CD4-positive, CD25-positive, alpha-beta regulatory T cell (primary cell): ENCODE measurements at regions not wholly inside any gene's neighbourhood (a gene's known extent, or its start where the extent isn't known, plus 50 kb on each side); places are given as distances from the start of the nearest gene placed in this dataset.

Source experiments
- ATAC-seq, 2 donors: fragments of 150-1000 bp; cut with Tn5 transposase; one replicate each; pipeline ENCODE4 v1.10.0; 2021; ENCODE audit warnings: low read depth in 2 of 2, moderate number of reproducible peaks in 2 of 2, moderate library complexity in 1 of 2
- DNase-seq, 3 donors: peaks; one replicate each; pipeline versions ENCODE4 v3.0.0 to v3.0.0-alpha.2; 2012 to 2022; ENCODE audit warnings: mixed read lengths in 1 of 3
- H3K27ac ChIP-seq: one replicate; pipeline ENCODE4 v1.7.0; 2013; ENCODE audit warnings: mild to moderate bottlenecking, low read length; ENCODE audit not compliant: insufficient read depth, poor library complexity, severe bottlenecking
- H3K27me3 ChIP-seq: one replicate; pipeline ENCODE4 v1.7.0; 2013; ENCODE audit warnings: low read length; ENCODE audit not compliant: control insufficient read depth, insufficient read depth
- H3K36me3 ChIP-seq: one replicate; pipeline ENCODE4 v1.7.0; 2013; ENCODE audit warnings: mild to moderate bottlenecking, low read length, moderate library complexity; ENCODE audit not compliant: control insufficient read depth, insufficient read depth
- H3K4me1 ChIP-seq: 2 replicates; pipeline ENCODE4 v1.7.0; 2013; ENCODE audit warnings: mild to moderate bottlenecking, low read length; ENCODE audit not compliant: insufficient read depth, control insufficient read depth, poor library complexity, severe bottlenecking
- H3K4me3 ChIP-seq: one replicate; pipeline ENCODE4 v1.7.0; 2013; ENCODE audit warnings: low read depth, mild to moderate bottlenecking, low read length, moderate library complexity
- H3K9me3 ChIP-seq, 2 experiments: 1 replicate in 1 of 2; 2 replicates in 1 of 2; pipeline ENCODE4 v1.7.0; 2013; ENCODE audit warnings: low read length in 2 of 2, mild to moderate bottlenecking in 1 of 2, moderate library complexity in 1 of 2; ENCODE audit not compliant: control insufficient read depth in 2 of 2
- H3K27ac Mint-ChIP-seq, 3 donors: one replicate each; pipeline ENCODE4 v1.8.0; 2020 to 2022; ENCODE audit warnings: mild to moderate bottlenecking in 3 of 3, mixed read lengths in 3 of 3, moderate library complexity in 2 of 3
- H3K27me3 Mint-ChIP-seq: one replicate; pipeline ENCODE4 v1.8.0; 2022; ENCODE audit warnings: mild to moderate bottlenecking, mixed read lengths
- H3K36me3 Mint-ChIP-seq: one replicate; pipeline ENCODE4 v1.8.0; 2020; ENCODE audit warnings: mixed read lengths
- H3K4me1 Mint-ChIP-seq, 4 donors: one replicate each; pipeline ENCODE4 v1.8.0; 2020 to 2022; ENCODE audit warnings: mixed read lengths in 4 of 4, mild to moderate bottlenecking in 1 of 4
- H3K4me3 Mint-ChIP-seq, 4 donors: one replicate each; pipeline ENCODE4 v1.8.0; 2020 to 2022; ENCODE audit warnings: mild to moderate bottlenecking in 4 of 4, mixed read lengths in 4 of 4, moderate library complexity in 3 of 4
- H3K9me3 Mint-ChIP-seq, 7 donors: one replicate each; pipeline ENCODE4 v1.8.0; 2020 to 2022; ENCODE audit warnings: mixed read lengths in 7 of 7, mild to moderate bottlenecking in 3 of 7, moderate library complexity in 2 of 7

GRCh38 chr14:76954394-76955190 lies 73.9 kb downstream of the IRF2BPL start:
- no peak overlapping the region for H3K4me3 Mint-ChIP-seq
- H3K27ac Mint-ChIP-seq, result peak overlapping the region; percentile 87 to 99 (median 99)
- no peaks in the 10 kb centered on the region for H3K27me3 ChIP-seq
- H3K4me1 Mint-ChIP-seq, result peaks cover 6 to 69% (median 21%) of the 10 kb centered on the region in 4 donors
- no peaks in the 10 kb centered on the region for H3K36me3 Mint-ChIP-seq
- DNase-seq (no peak), ATAC-seq (no peak)
- H3K27me3 Mint-ChIP-seq, result no peaks in the 10 kb centered on the region
- no peaks in the 10 kb centered on the region for H3K36me3 ChIP-seq
- H3K9me3 Mint-ChIP-seq, result peaks cover 0 to 2% (median 0%) of the 10 kb centered on the region in 7 donors
- no peak overlapping the region for H3K4me3 ChIP-seq
- no peaks in the 10 kb centered on the region for H3K9me3 ChIP-seq
- H3K27ac ChIP-seq, result peak overlapping the region; percentile 18
- peaks cover 55% of the 10 kb centered on the region for H3K4me1 ChIP-seq

- ATAC-seq, result no peak
These were observed 75.1 kb downstream of the IRF2BPL start for GRCh38 chr14:76953311-76953945.

GRCh38 chr14:76951166-76951565 lies 77.3 kb downstream of the IRF2BPL start:
- Mint-ChIP-seq H3K4me3 (no peak overlapping the region), H3K9me3 (peaks cover 0 to 2% (median 0%) of the 10 kb centered on the region in 7 donors), H3K4me1 (peaks cover 11 to 61% (median 23%) of the 10 kb centered on the region in 4 donors), H3K27ac (peak overlapping the region in 1 of 3 donors; percentile 20), H3K36me3 (no peaks in the 10 kb centered on the region), H3K27me3 (no peaks in the 10 kb centered on the region)
- Histone ChIP-seq H3K4me1 (peaks cover 48% of the 10 kb centered on the region), H3K27ac (no peak overlapping the region), H3K9me3 (no peaks in the 10 kb centered on the region), H3K36me3 (no peaks in the 10 kb centered on the region), H3K27me3 (no peaks in the 10 kb centered on the region), H3K4me3 (no peak overlapping the region)
- DNase-seq, result no peak
- no peak for ATAC-seq

More at GRCh38 chr14:76953311-76953945, 75.1 kb downstream of the IRF2BPL start:
- peak overlapping the region; percentile 51 for H3K27ac ChIP-seq
- H3K4me3 ChIP-seq, result no peak overlapping the region
- H3K4me3 Mint-ChIP-seq, result peak overlapping the region in 2 of 4 donors; percentile 45 to 55
- no peaks in the 10 kb centered on the region for H3K27me3 Mint-ChIP-seq
- H3K4me1 Mint-ChIP-seq, result peaks cover 6 to 63% (median 18%) of the 10 kb centered on the region in 4 donors
- H3K27ac Mint-ChIP-seq, result peak overlapping the region; percentile 64 to 92 (median 84)
- peaks cover 51% of the 10 kb centered on the region for H3K4me1 ChIP-seq
- peaks cover 0 to 2% (median 0%) of the 10 kb centered on the region in 7 donors for H3K9me3 Mint-ChIP-seq
- no peaks in the 10 kb centered on the region for H3K36me3 Mint-ChIP-seq
- H3K27me3 ChIP-seq, result no peaks in the 10 kb centered on the region
- DNase-seq, result peak in 2 of 3 donors; percentile 31 to 76
- H3K36me3 ChIP-seq, result no peaks in the 10 kb centered on the region
- no peaks in the 10 kb centered on the region for H3K9me3 ChIP-seq

GRCh38 chr14:76950055-76951020 lies 78.2 kb downstream of the IRF2BPL start:
- no peak for DNase-seq
- H3K4me3 ChIP-seq, result no peak overlapping the region
- peaks cover 40% of the 10 kb centered on the region for H3K4me1 ChIP-seq
- Mint-ChIP-seq H3K9me3 (no peaks in the 10 kb centered on the region), H3K36me3 (no peaks in the 10 kb centered on the region), H3K4me3 (peak overlapping the region in 1 of 4 donors; percentile 16), H3K4me1 (peaks cover 4 to 52% (median 15%) of the 10 kb centered on the region in 4 donors), H3K27me3 (no peaks in the 10 kb centered on the region), H3K27ac (no peak overlapping the region)
- no peaks in the 10 kb centered on the region for H3K9me3 ChIP-seq
- no peaks in the 10 kb centered on the region for H3K27me3 ChIP-seq
- H3K36me3 ChIP-seq, result no peaks in the 10 kb centered on the region
- no peak overlapping the region for H3K27ac ChIP-seq
- ATAC-seq, result no peak

- H3K4me1 ChIP-seq, result peaks cover 27% of the 10 kb centered on the region
- no peaks in the 10 kb centered on the region for H3K27me3 Mint-ChIP-seq
- no peaks in the 10 kb centered on the region for H3K9me3 Mint-ChIP-seq
- H3K36me3 ChIP-seq, result no peaks in the 10 kb centered on the region
- H3K27ac ChIP-seq, result no peak overlapping the region
- no peaks in the 10 kb centered on the region for H3K27me3 ChIP-seq
- peaks cover 4 to 42% (median 13%) of the 10 kb centered on the region in 4 donors for H3K4me1 Mint-ChIP-seq
- no peak overlapping the region for H3K4me3 Mint-ChIP-seq
- DNase-seq (no peak), ATAC-seq (no peak)
- no peak overlapping the region for H3K4me3 ChIP-seq
- H3K9me3 ChIP-seq, result no peaks in the 10 kb centered on the region
- no peaks in the 10 kb centered on the region for H3K36me3 Mint-ChIP-seq
- H3K27ac Mint-ChIP-seq, result no peak overlapping the region
These were observed 79.5 kb downstream of the IRF2BPL start for GRCh38 chr14:76948976-76949375.

DNA sequence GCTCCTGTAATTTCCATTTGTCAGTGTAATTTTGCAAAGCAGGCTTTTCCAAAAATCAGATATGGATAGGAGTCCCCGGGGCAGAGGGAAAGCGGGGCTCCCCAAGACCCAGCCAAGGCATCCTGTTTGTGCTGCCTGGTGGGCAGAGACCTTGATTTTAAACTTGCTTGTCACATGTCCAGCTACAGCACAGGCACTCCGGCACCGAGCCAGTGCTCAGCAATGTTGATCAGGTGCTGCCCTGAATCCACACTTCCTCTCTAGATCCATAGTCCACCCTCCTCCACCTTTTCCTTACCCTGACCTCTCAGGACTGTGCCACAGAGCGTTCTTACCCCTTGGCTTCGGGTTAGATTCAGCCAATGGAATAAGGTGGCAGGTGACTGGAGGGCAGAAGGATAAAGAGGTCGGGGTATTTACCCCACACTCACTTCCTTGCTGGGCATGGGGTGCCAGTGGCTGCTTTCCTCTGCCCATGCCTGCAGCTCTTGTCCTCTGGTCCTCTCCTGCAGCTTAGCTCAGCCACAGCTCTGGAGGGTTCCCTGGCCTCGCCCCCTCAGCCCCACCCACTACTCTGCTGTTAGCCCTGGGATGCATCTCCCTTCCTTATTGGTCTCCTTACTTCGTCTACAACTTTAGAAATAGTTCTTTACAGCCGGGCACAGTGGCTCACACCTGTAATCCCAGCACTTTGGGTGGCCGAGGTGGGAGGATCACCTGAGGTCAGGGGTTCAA lies 80.1 kb downstream of the IRF2BPL start:
- peaks cover 21% of the 10 kb centered on the region for H3K4me1 ChIP-seq
- no peak for ATAC-seq
- DNase-seq, result no peak
- H3K27me3 Mint-ChIP-seq, result no peaks in the 10 kb centered on the region
- no peaks in the 10 kb centered on the region for H3K27me3 ChIP-seq
- peaks cover 4 to 37% (median 13%) of the 10 kb centered on the region in 4 donors for H3K4me1 Mint-ChIP-seq
- H3K9me3 Mint-ChIP-seq, result no peaks in the 10 kb centered on the region
- no peak overlapping the region for H3K4me3 ChIP-seq
- no peak overlapping the region for H3K27ac ChIP-seq
- no peak overlapping the region for H3K4me3 Mint-ChIP-seq
- no peaks in the 10 kb centered on the region for H3K36me3 Mint-ChIP-seq
- H3K9me3 ChIP-seq, result no peaks in the 10 kb centered on the region
- no peak overlapping the region for H3K27ac Mint-ChIP-seq
- no peaks in the 10 kb centered on the region for H3K36me3 ChIP-seq

DNA sequence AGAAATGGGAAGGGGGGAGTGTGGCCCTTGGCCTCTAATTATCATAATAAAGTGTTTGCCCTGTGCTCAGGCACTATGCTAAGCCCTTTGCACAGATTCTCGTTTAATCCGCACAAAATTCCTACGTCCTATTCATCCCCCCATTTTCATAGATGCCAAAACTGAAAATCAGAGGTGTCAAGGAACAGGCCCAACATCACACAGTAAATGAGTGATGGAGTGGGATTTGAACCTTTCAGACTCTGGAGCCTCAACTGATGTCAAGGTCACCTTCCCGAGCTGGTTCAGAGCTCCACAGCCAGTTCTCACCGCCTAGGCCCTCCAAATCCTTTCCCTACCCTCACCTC lies 80.7 kb downstream of the IRF2BPL start:
- H3K4me1 Mint-ChIP-seq, result peaks cover 4 to 35% (median 13%) of the 10 kb centered on the region in 4 donors
- no peaks in the 10 kb centered on the region for H3K9me3 Mint-ChIP-seq
- H3K36me3 ChIP-seq, result no peaks in the 10 kb centered on the region
- H3K27ac ChIP-seq, result no peak overlapping the region
- no peaks in the 10 kb centered on the region for H3K36me3 Mint-ChIP-seq
- no peaks in the 10 kb centered on the region for H3K27me3 Mint-ChIP-seq
- no peak overlapping the region for H3K4me3 ChIP-seq
- no peak for DNase-seq
- H3K4me1 ChIP-seq, result peaks cover 18% of the 10 kb centered on the region
- H3K4me3 Mint-ChIP-seq, result no peak overlapping the region
- H3K9me3 ChIP-seq, result no peaks in the 10 kb centered on the region
- no peaks in the 10 kb centered on the region for H3K27me3 ChIP-seq
- H3K27ac Mint-ChIP-seq, result no peak overlapping the region
- no peak for ATAC-seq
